ENCODE measurements at regions not wholly inside any gene's neighbourhood (a gene's known extent, or its start where the extent isn't known, plus 50 kb on each side); places are given as distances from the start of the nearest gene placed in this dataset.

DNA sequence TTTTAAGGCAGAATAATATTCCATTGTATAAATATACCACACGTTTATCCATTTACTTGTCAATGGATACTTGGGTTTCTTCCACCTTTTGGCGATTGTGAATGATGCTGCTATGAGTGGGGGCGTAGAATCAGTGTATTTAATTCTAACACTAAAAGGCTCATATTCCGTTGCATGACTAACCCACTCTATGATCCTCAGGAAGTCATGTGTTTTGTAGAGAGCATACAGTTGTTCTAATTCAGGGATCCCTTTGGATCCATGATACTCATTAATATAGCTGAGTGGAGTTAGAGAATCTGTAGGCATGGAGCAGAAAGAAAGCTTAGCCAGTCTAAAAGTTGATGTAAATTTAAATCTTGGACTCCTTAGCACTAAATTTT, 74.2 kb upstream of the TMEM170B start:
- no peak for ATAC-seq
- TF ChIP-seq PPARA (CRISPR knock-in tag; IDR thresholded peaks at IDR 0.05; ENCODE audit: borderline replicate concordance) (no peak), CSDC2 (CRISPR knock-in tag; IDR thresholded peaks at IDR 0.05) (no peak), ZNF565 (CRISPR knock-in tag; conservative IDR thresholded peaks at IDR 0.05; ENCODE audit: low read depth) (no peak)
- TF ChIP-seq, protein P1, sequence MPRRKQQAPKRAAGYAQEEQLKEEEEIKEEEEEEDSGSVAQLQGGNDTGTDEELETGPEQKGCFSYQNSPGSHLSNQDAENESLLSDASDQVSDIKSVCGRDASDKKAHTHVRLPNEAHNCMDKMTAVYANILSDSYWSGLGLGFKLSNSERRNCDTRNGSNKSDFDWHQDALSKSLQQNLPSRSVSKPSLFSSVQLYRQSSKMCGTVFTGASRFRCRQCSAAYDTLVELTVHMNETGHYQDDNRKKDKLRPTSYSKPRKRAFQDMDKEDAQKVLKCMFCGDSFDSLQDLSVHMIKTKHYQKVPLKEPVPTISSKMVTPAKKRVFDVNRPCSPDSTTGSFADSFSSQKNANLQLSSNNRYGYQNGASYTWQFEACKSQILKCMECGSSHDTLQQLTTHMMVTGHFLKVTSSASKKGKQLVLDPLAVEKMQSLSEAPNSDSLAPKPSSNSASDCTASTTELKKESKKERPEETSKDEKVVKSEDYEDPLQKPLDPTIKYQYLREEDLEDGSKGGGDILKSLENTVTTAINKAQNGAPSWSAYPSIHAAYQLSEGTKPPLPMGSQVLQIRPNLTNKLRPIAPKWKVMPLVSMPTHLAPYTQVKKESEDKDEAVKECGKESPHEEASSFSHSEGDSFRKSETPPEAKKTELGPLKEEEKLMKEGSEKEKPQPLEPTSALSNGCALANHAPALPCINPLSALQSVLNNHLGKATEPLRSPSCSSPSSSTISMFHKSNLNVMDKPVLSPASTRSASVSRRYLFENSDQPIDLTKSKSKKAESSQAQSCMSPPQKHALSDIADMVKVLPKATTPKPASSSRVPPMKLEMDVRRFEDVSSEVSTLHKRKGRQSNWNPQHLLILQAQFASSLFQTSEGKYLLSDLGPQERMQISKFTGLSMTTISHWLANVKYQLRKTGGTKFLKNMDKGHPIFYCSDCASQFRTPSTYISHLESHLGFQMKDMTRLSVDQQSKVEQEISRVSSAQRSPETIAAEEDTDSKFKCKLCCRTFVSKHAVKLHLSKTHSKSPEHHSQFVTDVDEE (CRISPR knock-in tag; IDR thresholded peaks at IDR 0.05), result no peak

DNA sequence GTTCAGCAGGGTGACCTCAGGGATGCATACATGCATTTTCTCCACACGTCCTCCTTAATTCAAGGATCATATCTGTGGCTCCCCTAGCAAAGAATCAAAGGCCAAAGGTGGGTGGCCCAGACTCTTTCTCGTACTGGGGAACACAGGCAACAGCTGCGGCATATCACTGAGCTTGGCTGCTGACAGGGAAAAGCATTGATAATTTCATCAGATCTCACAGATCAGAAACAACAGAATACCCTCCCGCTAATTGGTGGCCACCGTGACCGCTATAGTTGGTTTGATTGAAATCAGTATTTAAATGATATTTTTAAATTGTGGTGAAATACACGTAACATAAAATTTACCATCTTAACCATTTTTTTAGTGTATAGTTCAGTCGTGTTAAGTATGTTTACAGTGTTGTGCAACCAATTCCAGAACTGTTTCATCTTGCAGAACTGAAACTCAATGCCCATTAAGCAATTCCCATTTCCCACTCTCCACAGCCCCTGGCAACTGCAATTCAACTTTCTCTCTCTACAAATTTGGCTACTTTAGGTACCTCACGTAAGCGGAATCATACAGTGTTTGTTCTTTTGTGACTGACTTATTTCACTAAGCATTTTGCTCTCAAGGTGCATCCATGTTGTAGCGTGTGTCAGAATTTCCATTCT, 74.7 kb upstream of the TMEM170B start:
- TF ChIP-seq OSR1 (CRISPR knock-in tag; IDR thresholded peaks at IDR 0.05) (no peak), ISL1 (CRISPR knock-in tag; IDR thresholded peaks at IDR 0.05) (no peak), ZNF565 (CRISPR knock-in tag; conservative IDR thresholded peaks at IDR 0.05; ENCODE audit: low read depth) (no peak), BACH2 (CRISPR knock-in tag; IDR thresholded peaks at IDR 0.05; ENCODE audit: borderline replicate concordance) (no peak), ESRRG (CRISPR knock-in tag; IDR thresholded peaks at IDR 0.05) (no peak), ARNTL (CRISPR knock-in tag; IDR thresholded peaks at IDR 0.05; ENCODE audit: borderline replicate concordance, low read depth) (no peak), GLIS3 (CRISPR knock-in tag; IDR thresholded peaks at IDR 0.05) (no peak), ZC3H10 (CRISPR knock-in tag; IDR thresholded peaks at IDR 0.05) (no peak), TCF4 (CRISPR knock-in tag; IDR thresholded peaks at IDR 0.05; ENCODE audit: borderline replicate concordance) (no peak), SNAI2 (CRISPR knock-in tag; IDR thresholded peaks at IDR 0.05) (no peak), CSDC2 (CRISPR knock-in tag; IDR thresholded peaks at IDR 0.05) (no peak), ZFP3 (CRISPR knock-in tag; IDR thresholded peaks at IDR 0.05) (no peak), TOX (CRISPR knock-in tag; IDR thresholded peaks at IDR 0.05; ENCODE audit: borderline replicate concordance) (no peak), ZFP30 (CRISPR knock-in tag; IDR thresholded peaks at IDR 0.05) (no peak), RARB (CRISPR knock-in tag; IDR thresholded peaks at IDR 0.05) (no peak)
- TF ChIP-seq, protein P2, sequence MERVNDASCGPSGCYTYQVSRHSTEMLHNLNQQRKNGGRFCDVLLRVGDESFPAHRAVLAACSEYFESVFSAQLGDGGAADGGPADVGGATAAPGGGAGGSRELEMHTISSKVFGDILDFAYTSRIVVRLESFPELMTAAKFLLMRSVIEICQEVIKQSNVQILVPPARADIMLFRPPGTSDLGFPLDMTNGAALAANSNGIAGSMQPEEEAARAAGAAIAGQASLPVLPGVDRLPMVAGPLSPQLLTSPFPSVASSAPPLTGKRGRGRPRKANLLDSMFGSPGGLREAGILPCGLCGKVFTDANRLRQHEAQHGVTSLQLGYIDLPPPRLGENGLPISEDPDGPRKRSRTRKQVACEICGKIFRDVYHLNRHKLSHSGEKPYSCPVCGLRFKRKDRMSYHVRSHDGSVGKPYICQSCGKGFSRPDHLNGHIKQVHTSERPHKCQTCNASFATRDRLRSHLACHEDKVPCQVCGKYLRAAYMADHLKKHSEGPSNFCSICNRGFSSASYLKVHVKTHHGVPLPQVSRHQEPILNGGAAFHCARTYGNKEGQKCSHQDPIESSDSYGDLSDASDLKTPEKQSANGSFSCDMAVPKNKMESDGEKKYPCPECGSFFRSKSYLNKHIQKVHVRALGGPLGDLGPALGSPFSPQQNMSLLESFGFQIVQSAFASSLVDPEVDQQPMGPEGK (CRISPR knock-in tag; IDR thresholded peaks at IDR 0.05; ENCODE audit: borderline replicate concordance), result no peak
- TF ChIP-seq, protein P3, sequence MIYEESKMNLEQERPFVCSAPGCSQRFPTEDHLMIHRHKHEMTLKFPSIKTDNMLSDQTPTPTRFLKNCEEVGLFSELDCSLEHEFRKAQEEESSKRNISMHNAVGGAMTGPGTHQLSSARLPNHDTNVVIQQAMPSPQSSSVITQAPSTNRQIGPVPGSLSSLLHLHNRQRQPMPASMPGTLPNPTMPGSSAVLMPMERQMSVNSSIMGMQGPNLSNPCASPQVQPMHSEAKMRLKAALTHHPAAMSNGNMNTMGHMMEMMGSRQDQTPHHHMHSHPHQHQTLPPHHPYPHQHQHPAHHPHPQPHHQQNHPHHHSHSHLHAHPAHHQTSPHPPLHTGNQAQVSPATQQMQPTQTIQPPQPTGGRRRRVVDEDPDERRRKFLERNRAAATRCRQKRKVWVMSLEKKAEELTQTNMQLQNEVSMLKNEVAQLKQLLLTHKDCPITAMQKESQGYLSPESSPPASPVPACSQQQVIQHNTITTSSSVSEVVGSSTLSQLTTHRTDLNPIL (CRISPR knock-in tag; IDR thresholded peaks at IDR 0.05; ENCODE audit: low read depth), result no peak
- TF ChIP-seq, protein P4, sequence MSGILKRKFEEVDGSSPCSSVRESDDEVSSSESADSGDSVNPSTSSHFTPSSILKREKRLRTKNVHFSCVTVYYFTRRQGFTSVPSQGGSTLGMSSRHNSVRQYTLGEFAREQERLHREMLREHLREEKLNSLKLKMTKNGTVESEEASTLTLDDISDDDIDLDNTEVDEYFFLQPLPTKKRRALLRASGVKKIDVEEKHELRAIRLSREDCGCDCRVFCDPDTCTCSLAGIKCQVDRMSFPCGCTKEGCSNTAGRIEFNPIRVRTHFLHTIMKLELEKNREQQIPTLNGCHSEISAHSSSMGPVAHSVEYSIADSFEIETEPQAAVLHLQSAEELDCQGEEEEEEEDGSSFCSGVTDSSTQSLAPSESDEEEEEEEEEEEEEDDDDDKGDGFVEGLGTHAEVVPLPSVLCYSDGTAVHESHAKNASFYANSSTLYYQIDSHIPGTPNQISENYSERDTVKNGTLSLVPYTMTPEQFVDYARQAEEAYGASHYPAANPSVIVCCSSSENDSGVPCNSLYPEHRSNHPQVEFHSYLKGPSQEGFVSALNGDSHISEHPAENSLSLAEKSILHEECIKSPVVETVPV (CRISPR knock-in tag; IDR thresholded peaks at IDR 0.05), result no peak

DNA sequence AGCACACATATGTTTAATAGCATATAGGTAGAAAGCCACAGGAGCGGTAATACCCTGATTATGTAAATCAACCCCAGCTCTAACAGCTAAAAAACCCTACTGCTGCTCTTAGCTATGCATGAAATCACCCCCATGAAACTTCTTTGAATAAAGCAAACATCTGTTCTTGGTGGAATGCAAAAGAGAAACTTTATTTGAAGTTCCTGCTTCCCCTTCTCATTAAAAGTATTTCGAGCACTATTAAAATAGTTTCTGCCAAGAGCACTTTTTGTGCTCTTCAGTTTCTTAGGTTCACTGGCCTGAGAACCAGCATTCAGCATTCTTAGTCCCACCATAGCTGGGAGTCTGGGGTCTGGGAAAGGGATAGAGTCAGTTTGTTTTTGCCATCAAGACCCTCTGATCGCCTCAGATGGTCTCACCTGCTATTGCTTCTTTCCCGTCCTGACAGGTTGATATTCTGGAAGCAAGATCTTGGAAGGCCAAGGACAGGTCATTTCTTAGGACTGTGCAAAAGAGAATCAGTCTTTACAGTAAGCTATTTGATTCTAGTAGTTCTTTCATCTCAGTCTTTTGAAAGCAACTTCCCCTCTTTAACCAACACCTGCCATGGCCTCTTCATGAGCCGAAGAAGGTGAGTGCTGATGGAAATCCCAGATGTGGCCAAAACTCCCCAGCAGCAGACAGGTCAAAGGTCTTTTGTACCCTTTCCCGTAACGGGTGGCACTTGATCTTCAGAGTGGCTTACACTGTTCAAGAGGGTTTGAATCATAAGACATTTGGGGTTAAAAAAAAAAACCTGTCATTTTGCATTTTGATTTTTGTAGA, 76.5 kb upstream of the TMEM170B start:
- no peak for ATAC-seq
- no peak for TF ChIP-seq ZFP3 (CRISPR knock-in tag; IDR thresholded peaks at IDR 0.05)
- TF ChIP-seq, protein P4 (CRISPR knock-in tag; IDR thresholded peaks at IDR 0.05), result no peak

More for the DNA sequence above, 74.7 kb upstream of the TMEM170B start:
- ATAC-seq, result no peak
